ENCODE measurements at regions not wholly inside any gene's neighbourhood (a gene's known extent, or its start where the extent isn't known, plus 50 kb on each side); places are given as distances from the start of the nearest gene placed in this dataset.

DNA sequence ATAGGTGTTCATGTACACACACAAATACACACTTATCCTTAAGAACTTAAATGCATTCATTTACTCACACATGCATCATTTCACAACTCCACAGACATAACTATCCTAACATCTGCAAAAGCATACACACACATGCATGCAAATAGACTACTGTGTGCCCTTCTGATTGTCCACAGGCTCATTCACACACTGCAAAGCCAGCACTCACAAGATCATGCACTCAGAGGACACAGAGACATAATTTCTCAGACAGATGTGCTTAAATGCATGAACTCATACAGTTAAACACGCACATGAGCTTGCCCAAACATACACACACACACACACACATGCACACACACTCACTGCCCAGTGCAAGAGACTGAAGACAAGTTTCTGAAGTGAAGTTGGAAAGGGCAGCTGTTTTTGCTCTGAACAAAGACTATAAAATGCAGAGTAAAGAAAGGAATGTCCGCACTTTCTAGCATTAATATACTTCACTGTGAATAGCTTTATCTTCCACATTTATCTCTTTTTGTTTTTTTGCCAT, 1018.0 kb upstream of the HS3ST1 start:
- H3K4me1 Mint-ChIP-seq, result no peaks in the 10 kb centered on the region

GRCh38 chr4:12446256-12446655, 1017.6 kb upstream of the HS3ST1 start:
- no peak for DNase-seq
- no peaks in the 10 kb centered on the region for H3K4me1 Mint-ChIP-seq
- H3K27ac Mint-ChIP-seq, result no peak overlapping the region
- intact Hi-C loops (cut with micrococcal nuclease), result no loop called here
- Histone ChIP-seq H3K4me3 (replicated peaks in 1 of 3; ENCODE audit: low read depth in 2 of 3, low read length in 3 of 3) (no peak overlapping the region), H3K9me3 (replicated peaks in 1 of 2; ENCODE audit: control insufficient read depth in 1 of 2, insufficient read depth in 1 of 2, low read length in 2 of 2) (peaks cover 4 to 11% of the 10 kb centered on the region in 2 donors), H4K20me1 (ENCODE audit: insufficient read depth, low read length) (no peaks in the 10 kb centered on the region), H3K4me2 (replicated peaks; ENCODE audit: extremely low read depth, low read length, poor library complexity, severe bottlenecking) (no peak overlapping the region), H3K9ac (ENCODE audit: insufficient read depth, low read length, poor library complexity, severe bottlenecking) (no peak overlapping the region), H3K27me3 (ENCODE audit: control insufficient read depth in 2 of 2, insufficient read depth in 2 of 2, low read length in 2 of 2) (no peaks in the 10 kb centered on the region), H3K4me1 (ENCODE audit: control insufficient read depth in 1 of 2, insufficient read depth in 2 of 2, low read length in 2 of 2) (no peaks in the 10 kb centered on the region), H3K79me2 (ENCODE audit: insufficient read depth, low read length) (no peaks in the 10 kb centered on the region), H2AFZ (ENCODE audit: insufficient read depth, low read depth, low read length, poor library complexity, severe bottlenecking) (no peak overlapping the region), H3K27ac (ENCODE audit: low read depth in 1 of 2, low read length in 2 of 2) (no peak overlapping the region), H3K36me3 (replicated peaks in 1 of 2; ENCODE audit: control insufficient read depth in 1 of 2, insufficient read depth in 2 of 2, low read length in 2 of 2) (no peaks in the 10 kb centered on the region)
- no peak overlapping the region for H3K4me3 Mint-ChIP-seq
- peaks cover 4 to 17% (median 9%) of the 10 kb centered on the region in 7 donors for H3K9me3 Mint-ChIP-seq
- TF ChIP-seq, protein P1, sequence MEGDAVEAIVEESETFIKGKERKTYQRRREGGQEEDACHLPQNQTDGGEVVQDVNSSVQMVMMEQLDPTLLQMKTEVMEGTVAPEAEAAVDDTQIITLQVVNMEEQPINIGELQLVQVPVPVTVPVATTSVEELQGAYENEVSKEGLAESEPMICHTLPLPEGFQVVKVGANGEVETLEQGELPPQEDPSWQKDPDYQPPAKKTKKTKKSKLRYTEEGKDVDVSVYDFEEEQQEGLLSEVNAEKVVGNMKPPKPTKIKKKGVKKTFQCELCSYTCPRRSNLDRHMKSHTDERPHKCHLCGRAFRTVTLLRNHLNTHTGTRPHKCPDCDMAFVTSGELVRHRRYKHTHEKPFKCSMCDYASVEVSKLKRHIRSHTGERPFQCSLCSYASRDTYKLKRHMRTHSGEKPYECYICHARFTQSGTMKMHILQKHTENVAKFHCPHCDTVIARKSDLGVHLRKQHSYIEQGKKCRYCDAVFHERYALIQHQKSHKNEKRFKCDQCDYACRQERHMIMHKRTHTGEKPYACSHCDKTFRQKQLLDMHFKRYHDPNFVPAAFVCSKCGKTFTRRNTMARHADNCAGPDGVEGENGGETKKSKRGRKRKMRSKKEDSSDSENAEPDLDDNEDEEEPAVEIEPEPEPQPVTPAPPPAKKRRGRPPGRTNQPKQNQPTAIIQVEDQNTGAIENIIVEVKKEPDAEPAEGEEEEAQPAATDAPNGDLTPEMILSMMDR (IDR thresholded peaks at IDR 0.05), result no peak
- 63% methylated on average over 4 of the region's 5 CpGs for WGBS (ENCODE audit: insufficient coverage)
- H3K27me3 Mint-ChIP-seq (ENCODE audit: low read depth in 3 of 3), result peaks cover 0 to 2% (median 0%) of the 10 kb centered on the region in 3 donors
- H3K36me3 Mint-ChIP-seq, result no peaks in the 10 kb centered on the region

More for the DNA sequence above, 1018.0 kb upstream of the HS3ST1 start:
- intact Hi-C loops (cut with micrococcal nuclease), result no loop called here
- Histone ChIP-seq H4K20me1 (ENCODE audit: insufficient read depth, low read length) (no peaks in the 10 kb centered on the region), H3K4me1 (ENCODE audit: control insufficient read depth in 1 of 2, insufficient read depth in 2 of 2, low read length in 2 of 2) (no peaks in the 10 kb centered on the region), H3K4me2 (replicated peaks; ENCODE audit: extremely low read depth, low read length, poor library complexity, severe bottlenecking) (no peak overlapping the region), H3K4me3 (replicated peaks in 1 of 3; ENCODE audit: low read depth in 2 of 3, low read length in 3 of 3) (no peak overlapping the region), H3K27ac (ENCODE audit: low read depth in 1 of 2, low read length in 2 of 2) (no peak overlapping the region), H3K27me3 (ENCODE audit: control insufficient read depth in 2 of 2, insufficient read depth in 2 of 2, low read length in 2 of 2) (no peaks in the 10 kb centered on the region), H3K79me2 (ENCODE audit: insufficient read depth, low read length) (no peaks in the 10 kb centered on the region), H2AFZ (ENCODE audit: insufficient read depth, low read depth, low read length, poor library complexity, severe bottlenecking) (no peak overlapping the region), H3K36me3 (replicated peaks in 1 of 2; ENCODE audit: control insufficient read depth in 1 of 2, insufficient read depth in 2 of 2, low read length in 2 of 2) (no peaks in the 10 kb centered on the region), H3K9me3 (replicated peaks in 1 of 2; ENCODE audit: control insufficient read depth in 1 of 2, insufficient read depth in 1 of 2, low read length in 2 of 2) (peaks cover 4 to 14% of the 10 kb centered on the region in 2 donors), H3K9ac (ENCODE audit: insufficient read depth, low read length, poor library complexity, severe bottlenecking) (no peak overlapping the region)
- no peak overlapping the region for H3K4me3 Mint-ChIP-seq
- TF ChIP-seq, protein P1 (IDR thresholded peaks at IDR 0.05), result no peak
- H3K36me3 Mint-ChIP-seq, result no peaks in the 10 kb centered on the region
- DNase-seq, result no peak
- H3K27me3 Mint-ChIP-seq (ENCODE audit: low read depth in 3 of 3), result peaks cover 0 to 2% (median 0%) of the 10 kb centered on the region in 3 donors
- no CpG with 5 or more reads among the region's 2 CpGs for WGBS (ENCODE audit: insufficient coverage)
- H3K9me3 Mint-ChIP-seq, result peaks cover 5 to 17% (median 11%) of the 10 kb centered on the region in 7 donors
- no peak overlapping the region for H3K27ac Mint-ChIP-seq
